ENCODE measurements at regions not wholly inside any gene's neighbourhood (a gene's known extent, or its start where the extent isn't known, plus 50 kb on each side); places are given as distances from the start of the nearest gene placed in this dataset.
"Not testable (repeated sequence)": the region's sequence is repeated elsewhere in the genome, so short reads cannot be mapped to it uniquely, and the experiment has no call there.

- H3K4me3 ChIP-seq (ENCODE audit: severe bottlenecking); H3K9me3 ChIP-seq (ENCODE audit: severe bottlenecking); ATAC-seq (ENCODE audit: low read depth); DNase-seq (ENCODE audit: low spot score); H3K27ac ChIP-seq (ENCODE audit: poor library complexity, severe bottlenecking); H3K27me3 ChIP-seq (ENCODE audit: insufficient read depth, poor library complexity, severe bottlenecking); H3K4me1 ChIP-seq (ENCODE audit: insufficient read depth, poor library complexity, severe bottlenecking); H3K36me3 ChIP-seq (ENCODE audit: low read depth): not testable (repeated sequence)
Observed at GRCh38 chr11:3445535-3445934, 66.6 kb upstream of the ZNF195 start.

- H3K27ac ChIP-seq (ENCODE audit: poor library complexity, severe bottlenecking); H3K36me3 ChIP-seq (ENCODE audit: low read depth); H3K4me1 ChIP-seq (ENCODE audit: insufficient read depth, poor library complexity, severe bottlenecking); H3K27me3 ChIP-seq (ENCODE audit: insufficient read depth, poor library complexity, severe bottlenecking); H3K4me3 ChIP-seq (ENCODE audit: severe bottlenecking); H3K9me3 ChIP-seq (ENCODE audit: severe bottlenecking); ATAC-seq (ENCODE audit: low read depth); DNase-seq (ENCODE audit: low spot score): not testable (repeated sequence)
Observed at GRCh38 chr11:3444420-3444744, 65.4 kb upstream of the ZNF195 start.

GRCh38 chr11:3443700-3444419 is 64.9 kb upstream of the ZNF195 start:
- not testable (repeated sequence) for DNase-seq (ENCODE audit: low spot score); H3K27me3 ChIP-seq (ENCODE audit: insufficient read depth, poor library complexity, severe bottlenecking); H3K9me3 ChIP-seq (ENCODE audit: severe bottlenecking); H3K4me1 ChIP-seq (ENCODE audit: insufficient read depth, poor library complexity, severe bottlenecking); H3K4me3 ChIP-seq (ENCODE audit: severe bottlenecking); ATAC-seq (ENCODE audit: low read depth); H3K27ac ChIP-seq (ENCODE audit: poor library complexity, severe bottlenecking); H3K36me3 ChIP-seq (ENCODE audit: low read depth)

GRCh38 chr11:3437441-3437840 is 58.5 kb upstream of the ZNF195 start:
- H3K36me3 ChIP-seq (ENCODE audit: low read depth); H3K4me1 ChIP-seq (ENCODE audit: insufficient read depth, poor library complexity, severe bottlenecking); H3K4me3 ChIP-seq (ENCODE audit: severe bottlenecking); ATAC-seq (ENCODE audit: low read depth); DNase-seq (ENCODE audit: low spot score); H3K9me3 ChIP-seq (ENCODE audit: severe bottlenecking); H3K27ac ChIP-seq (ENCODE audit: poor library complexity, severe bottlenecking); H3K27me3 ChIP-seq (ENCODE audit: insufficient read depth, poor library complexity, severe bottlenecking): not testable (repeated sequence)

GRCh38 chr11:3434976-3435375 is 56.0 kb upstream of the ZNF195 start:
- H3K27me3 ChIP-seq (ENCODE audit: insufficient read depth, poor library complexity, severe bottlenecking), result no peaks in the 10 kb centered on the region
- TF ChIP-seq CTCF (IDR thresholded peaks at IDR 0.05; ENCODE audit: poor library complexity, severe bottlenecking), result no peak
- ATAC-seq (ENCODE audit: low read depth), result no peak
- H3K36me3 ChIP-seq (ENCODE audit: low read depth), result no peaks in the 10 kb centered on the region
- no peaks in the 10 kb centered on the region for H3K4me1 ChIP-seq (ENCODE audit: insufficient read depth, poor library complexity, severe bottlenecking)
- H3K9me3 ChIP-seq (ENCODE audit: severe bottlenecking), result no peaks in the 10 kb centered on the region
- no peak for DNase-seq (ENCODE audit: low spot score)
- H3K27ac ChIP-seq (ENCODE audit: poor library complexity, severe bottlenecking), result no peak overlapping the region
- no peak overlapping the region for H3K4me3 ChIP-seq (ENCODE audit: severe bottlenecking)

- H3K27ac ChIP-seq (ENCODE audit: poor library complexity, severe bottlenecking); H3K4me3 ChIP-seq (ENCODE audit: severe bottlenecking); H3K36me3 ChIP-seq (ENCODE audit: low read depth); H3K27me3 ChIP-seq (ENCODE audit: insufficient read depth, poor library complexity, severe bottlenecking); DNase-seq (ENCODE audit: low spot score); H3K9me3 ChIP-seq (ENCODE audit: severe bottlenecking); ATAC-seq (ENCODE audit: low read depth); H3K4me1 ChIP-seq (ENCODE audit: insufficient read depth, poor library complexity, severe bottlenecking): not testable (repeated sequence)
Observed at GRCh38 chr11:3429191-3429590, 50.2 kb upstream of the ZNF195 start.
